NCI-H2107 treated with DMSO at 0.1 percent for 48 hours (cell line): ENCODE measurements at regions not wholly inside any gene's neighbourhood (a gene's known extent, or its start where the extent isn't known, plus 50 kb on each side); places are given as distances from the start of the nearest gene placed in this dataset.

Source experiments
- DNase-seq: peaks from one replicate; lab custom pipeline; 2025; ENCODE audit not compliant: unreplicated experiment; lab: John Stamatoyannopoulos, UW

DNA sequence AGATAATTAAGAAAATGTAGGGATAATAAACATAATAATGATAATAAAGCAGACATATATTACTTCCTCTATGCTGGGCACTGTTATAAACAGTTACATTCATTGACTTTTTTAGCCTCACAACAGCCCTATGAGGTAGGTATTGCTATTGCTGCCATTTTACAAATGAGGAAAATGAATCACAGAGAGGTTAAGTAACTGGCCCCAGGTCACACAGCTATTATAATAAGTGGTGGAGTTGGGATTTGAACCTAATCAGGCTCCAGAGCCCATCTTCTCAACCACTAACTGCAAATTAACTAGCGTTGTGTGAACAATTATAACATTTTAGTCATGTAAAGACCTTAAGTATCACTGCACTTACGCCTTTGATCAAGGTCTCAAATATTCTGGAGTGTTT lies 62.5 kb upstream of the PIK3CG start:
- DNase-seq: no peak

DNA sequence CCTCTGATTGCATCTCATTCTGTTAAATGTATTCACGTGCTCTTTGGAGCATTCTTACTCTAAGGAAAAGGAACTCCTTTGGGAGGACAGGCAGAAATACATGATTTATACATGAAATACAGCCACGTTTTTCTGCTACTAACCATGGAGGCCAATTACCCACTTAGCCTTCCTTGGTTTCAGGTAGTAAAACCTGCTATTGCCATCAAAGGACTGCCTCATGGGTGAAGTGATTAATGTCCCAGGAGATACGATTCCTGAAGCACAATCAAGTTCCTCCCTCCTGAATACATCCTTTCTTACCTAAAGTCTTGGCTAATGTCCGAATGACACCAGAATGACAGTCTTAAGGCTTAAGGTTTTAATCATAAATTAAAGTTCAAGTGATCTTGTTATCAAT lies 58.5 kb upstream of the PIK3CG start:
- peak; percentile 32 for DNase-seq

DNA sequence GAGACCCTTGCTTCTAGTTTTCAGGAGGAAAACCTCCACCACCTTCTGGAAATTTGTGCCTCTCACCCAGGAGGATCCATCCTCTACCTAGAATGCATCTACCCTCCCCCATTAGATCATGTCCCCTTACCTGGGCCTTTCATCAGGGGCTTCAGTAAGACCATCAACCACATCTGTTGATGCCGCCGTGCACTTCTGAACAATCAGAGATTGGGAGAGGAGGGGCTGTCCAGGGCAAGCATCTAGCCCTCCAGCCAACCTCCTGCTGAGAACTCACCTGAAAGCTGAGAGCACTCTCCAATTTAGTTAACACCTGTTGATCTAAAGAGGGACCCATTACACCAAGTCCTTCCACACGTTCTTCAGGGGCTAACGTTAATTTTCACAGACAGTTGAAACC lies 57.6 kb upstream of the PIK3CG start:
- DNase-seq: peak; percentile 54

DNA sequence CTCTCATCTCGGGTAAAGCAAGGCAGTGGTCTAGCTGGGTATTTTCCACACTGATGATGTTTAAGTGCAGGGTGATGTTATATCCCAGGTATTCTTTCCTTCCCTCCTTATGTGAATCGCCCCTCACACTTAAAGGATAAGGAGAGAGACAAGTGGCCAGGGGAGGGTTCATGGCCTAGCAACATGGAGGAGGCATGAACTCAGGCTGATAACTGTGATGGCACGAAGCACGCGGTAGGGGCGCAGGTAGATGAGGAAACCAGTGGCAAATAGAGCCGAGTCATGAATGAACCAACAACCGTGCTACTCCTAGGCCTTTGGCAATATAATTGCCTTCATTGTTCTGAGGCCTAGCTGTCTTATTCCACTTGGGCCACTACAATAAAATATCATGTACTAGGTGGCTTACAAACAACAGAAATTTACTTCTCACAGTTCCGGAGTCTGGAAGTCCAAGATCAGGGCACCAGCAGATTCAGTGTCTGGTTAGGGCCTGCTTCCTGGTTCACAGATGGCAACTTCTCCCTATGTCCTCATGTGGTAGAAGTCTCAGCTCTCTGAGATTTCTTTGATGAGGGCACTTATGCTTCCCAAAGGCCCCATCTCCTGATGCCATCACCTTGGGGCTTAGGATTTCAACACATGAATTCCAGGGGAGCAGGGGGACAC lies 56.0 kb upstream of the PIK3CG start:
- no peak for DNase-seq

DNA sequence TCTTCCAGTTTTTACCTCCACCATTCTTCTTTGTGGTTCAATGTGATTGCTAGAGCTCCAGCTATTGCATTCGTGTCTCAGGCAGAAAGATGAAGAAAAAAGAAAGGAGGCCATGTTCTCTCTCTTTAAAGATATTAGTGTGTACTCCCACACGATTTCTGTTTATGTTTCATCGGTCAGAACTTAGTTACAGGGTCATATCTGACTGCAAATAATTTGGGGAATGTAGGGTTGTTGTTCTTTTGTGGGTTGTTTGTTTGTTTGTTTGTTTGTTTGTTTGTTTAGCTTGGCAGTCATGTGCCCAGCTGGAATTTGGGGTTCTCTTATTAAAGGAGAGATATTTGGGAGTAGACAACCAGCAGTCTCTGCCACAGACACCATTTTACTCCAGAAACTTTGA lies 53.6 kb upstream of the PIK3CG start:
- DNase-seq: no peak

DNA sequence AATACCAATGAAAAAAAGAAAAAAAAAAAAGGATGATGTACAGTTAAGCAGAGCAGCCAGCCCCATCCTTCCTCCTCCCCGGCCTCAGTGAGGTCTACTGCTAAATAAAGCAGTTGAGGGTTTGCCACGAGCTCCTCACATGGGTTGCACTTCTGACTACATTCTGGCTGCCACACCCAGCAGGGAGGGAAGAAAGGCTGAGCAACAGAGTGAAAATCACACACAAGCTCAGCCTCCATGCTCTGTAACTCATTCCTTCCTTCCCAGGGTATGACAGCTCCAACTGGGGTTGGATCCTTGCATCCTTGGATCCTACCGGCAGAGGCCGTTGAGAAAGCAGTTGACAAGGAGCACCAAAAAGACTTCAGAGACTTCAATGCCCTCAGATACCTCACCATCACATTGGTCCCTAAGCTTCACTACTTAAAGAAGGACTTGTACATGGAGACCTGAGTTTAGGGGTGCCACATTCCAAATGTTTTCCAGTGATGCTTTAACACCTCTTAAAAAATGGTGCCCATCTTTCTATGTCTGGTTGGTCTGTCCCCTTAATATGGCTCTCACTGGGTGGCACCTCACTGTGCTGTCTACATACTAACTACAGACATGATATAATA lies 52.9 kb upstream of the PIK3CG start:
- DNase-seq: no peak

DNA sequence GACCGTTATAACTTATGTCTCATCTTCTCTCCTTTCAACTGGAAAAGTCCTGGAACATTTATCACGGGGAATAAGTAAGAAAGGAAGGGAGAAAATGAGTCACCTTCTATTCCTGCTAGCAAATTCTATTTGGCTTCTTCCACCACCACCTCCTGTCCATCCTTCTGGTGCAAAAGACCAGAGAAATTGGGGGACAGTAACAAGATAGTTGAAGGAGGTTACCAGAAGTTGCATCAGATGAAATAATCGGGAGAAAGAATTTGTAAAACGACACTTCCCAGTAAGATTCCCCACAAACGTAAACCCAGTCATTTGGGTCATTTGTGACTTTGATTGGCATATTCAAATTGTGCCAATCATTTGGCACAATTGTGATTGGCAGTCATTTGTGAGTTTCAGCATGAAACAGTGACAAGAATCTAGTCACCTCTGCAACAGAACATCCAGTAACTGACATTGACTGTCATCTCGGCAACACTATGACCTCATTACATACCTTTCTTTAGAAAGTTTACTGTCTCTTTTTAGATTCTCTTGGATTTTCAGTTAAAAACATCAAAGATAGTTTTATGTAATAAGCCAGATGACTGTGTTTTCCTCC lies 51.3 kb upstream of the PIK3CG start:
- DNase-seq: no peak

DNA sequence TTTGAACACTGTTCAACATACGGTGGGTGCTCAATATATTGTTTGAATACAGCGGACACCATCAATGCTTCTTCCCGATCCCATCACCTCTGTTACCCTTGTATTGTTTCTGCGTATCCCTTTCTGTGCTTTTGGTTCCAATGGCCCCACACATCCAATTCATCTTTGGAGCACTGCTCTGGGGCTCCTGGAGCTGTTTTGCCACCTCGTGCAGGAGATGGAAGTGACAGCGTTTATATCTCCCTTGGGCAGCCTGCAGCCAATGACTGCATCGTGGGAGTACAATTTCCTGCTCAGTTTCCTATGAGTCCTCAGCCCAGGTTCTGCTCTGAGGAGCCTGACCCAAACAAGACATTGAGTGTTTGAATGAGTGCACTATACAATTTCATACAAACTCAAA lies 50.2 kb upstream of the PIK3CG start:
- DNase-seq: no peak
